B cell (primary cell): ENCODE measurements at regions not wholly inside any gene's neighbourhood (a gene's known extent, or its start where the extent isn't known, plus 50 kb on each side); places are given as distances from the start of the nearest gene placed in this dataset.

Experiments used
- ATAC-seq: fragments of 200-7000 bp; cut with Tn5 transposase; one replicate; pipeline ENCODE4 v1.10.0; 2021; ENCODE audit warnings: low read depth, mild to moderate bottlenecking, moderate number of reproducible peaks, moderate library complexity
- CTCF ChIA-PET: fragments of 350-600 bp; sonication (Branson Sonifier 250); formaldehyde crosslinking; loops from one replicate; lab custom pipeline; 2021; ENCODE audit warnings: antibody characterized with exemption, inconsistent platforms; lab: Charles Lee
- POLR2A ChIA-PET: fragments of 350-600 bp; sonication (Branson Sonifier 250); formaldehyde crosslinking; loops from one replicate; lab custom pipeline; 2021; ENCODE audit warnings: antibody characterized with exemption; lab: Charles Lee
- DNase-seq: peaks from one replicate; pipeline ENCODE4 v3.0.0; 2013
- H2AFZ ChIP-seq: 2 replicates; pipeline ENCODE4 v1.6.1; 2012; ENCODE audit warnings: mild to moderate bottlenecking, low read depth, low read length; ENCODE audit not compliant: insufficient read depth, poor library complexity, severe bottlenecking
- H3K27ac ChIP-seq, 2 donors: 1 replicate in 1 of 2; 2 replicates in 1 of 2; pipeline ENCODE4 v1.5.1; 2012 to 2013; ENCODE audit warnings: low read length in 2 of 2, mild to moderate bottlenecking in 2 of 2, moderate library complexity in 1 of 2
- H3K27me3 ChIP-seq, 4 experiments: fragments of 200-600 bp in 1 of 4; sonication (generic) in 1 of 4; replicated peaks in 1 of 4; 1 replicate in 2 of 4; 2 replicates in 2 of 4; pipeline versions ENCODE4 v1.6.1 to v1.7.0; 2013 to 2016; ENCODE audit warnings: low read length in 3 of 4, mild to moderate bottlenecking in 2 of 4, mixed read lengths in 1 of 4, moderate library complexity in 1 of 4; ENCODE audit not compliant: insufficient read depth in 4 of 4, control insufficient read depth in 3 of 4; ENCODE audit errors: control extremely low read depth in 1 of 4
- H3K36me3 ChIP-seq, 2 experiments: replicated peaks in 1 of 2; 1 replicate in 1 of 2; 2 replicates in 1 of 2; pipeline versions ENCODE4 v1.6.1 to v1.7.1; 2013; ENCODE audit warnings: low read length in 1 of 2; ENCODE audit not compliant: insufficient read depth in 2 of 2, control insufficient read depth in 1 of 2; ENCODE audit errors: control extremely low read depth in 1 of 2, extremely low read depth in 1 of 2
- H3K4me1 ChIP-seq, 2 donors: fragments of 200-600 bp in 1 of 2; sonication (generic) in 1 of 2; 1 replicate in 1 of 2; 2 replicates in 1 of 2; pipeline versions ENCODE4 v1.5.1 to v1.6.1; 2013 to 2017; ENCODE audit warnings: low read length in 2 of 2; ENCODE audit not compliant: control insufficient read depth in 2 of 2, insufficient read depth in 2 of 2
- H3K4me2 ChIP-seq: replicated peaks from 2 replicates; pipeline ENCODE3; 2012; ENCODE audit warnings: mild to moderate bottlenecking, low read depth, low read length; ENCODE audit not compliant: poor library complexity, severe bottlenecking
- H3K4me3 ChIP-seq, 5 experiments: fragments of 200-600 bp in 1 of 5; sonication (generic) in 1 of 5; 1 replicate in 3 of 5; 2 replicates in 2 of 5; pipeline versions ENCODE4 v1.5.1 to v1.7.0; 2011 to 2016; ENCODE audit warnings: low read length in 4 of 5, mild to moderate bottlenecking in 4 of 5, low read depth in 2 of 5, control low read depth in 1 of 5, moderate library complexity in 1 of 5; ENCODE audit not compliant: insufficient read depth in 1 of 5; ENCODE audit errors: control extremely low read depth in 1 of 5, extremely low read depth in 1 of 5
- H3K79me2 ChIP-seq: fragments of 200-600 bp; sonication (generic); one replicate; pipeline ENCODE4 v1.6.0; 2016; ENCODE audit warnings: low read length; ENCODE audit not compliant: control insufficient read depth, insufficient read depth
- H3K9ac ChIP-seq: fragments of 200-600 bp; sonication (generic); 2 replicates; pipeline ENCODE4 v1.6.1; 2017; ENCODE audit warnings: mild to moderate bottlenecking, low read length, moderate library complexity
- H3K9me3 ChIP-seq, 3 donors: one replicate each; pipeline versions ENCODE4 v1.6.1 to v1.7.1; 2013; ENCODE audit warnings: low read length in 2 of 3; ENCODE audit not compliant: control insufficient read depth in 2 of 3, insufficient read depth in 1 of 3; ENCODE audit errors: control extremely low read depth in 1 of 3
- H4K20me1 ChIP-seq: 2 replicates; pipeline ENCODE4 v1.6.0; 2012; ENCODE audit warnings: mild to moderate bottlenecking, low read length; ENCODE audit not compliant: insufficient read depth, control insufficient read depth, poor library complexity, severe bottlenecking
- H3K27ac Mint-ChIP-seq: one replicate; pipeline ENCODE4 v1.8.0; 2021; ENCODE audit warnings: mixed read lengths
- H3K27me3 Mint-ChIP-seq: one replicate; pipeline ENCODE4 v1.8.0; 2021; ENCODE audit warnings: mixed read lengths
- H3K4me1 Mint-ChIP-seq: one replicate; pipeline ENCODE4 v1.8.0; 2021; ENCODE audit warnings: mixed read lengths
- H3K4me3 Mint-ChIP-seq: one replicate; pipeline ENCODE4 v1.8.0; 2021; ENCODE audit warnings: mixed read lengths
- H3K9me3 Mint-ChIP-seq: one replicate; pipeline ENCODE4 v1.8.0; 2022; ENCODE audit warnings: mixed read lengths; ENCODE audit not compliant: insufficient read depth
- EZH2 ChIP-seq: IDR thresholded peaks from 2 replicates; pipeline ENCODE4 v1.6.1; 2012; ENCODE audit warnings: borderline replicate concordance, low read depth, mild to moderate bottlenecking, moderate library complexity, low read length; ENCODE audit not compliant: insufficient read depth, poor library complexity, severe bottlenecking
- WGBS: methylation state at CpG from one replicate; pipeline ENCODE4 v1.1.5; 2013; ENCODE audit warnings: missing lambda C conversion rate; ENCODE audit not compliant: insufficient coverage; 5-methylcytosine and 5-hydroxymethylcytosine counted together
- intact Hi-C: fragments of 100-400 bp; cut with micrococcal nuclease; formaldehyde crosslinking; loops from one replicate; pipeline ENCODE4 v1.10.0; 2022
- TF ChIP-seq, protein P1 (sequence below): fragments of 200-600 bp; IDR thresholded peaks from one replicate; pipeline ENCODE4 v1.8.0; 2022; ENCODE audit warnings: antibody characterized with exemption, mild to moderate bottlenecking

DNA sequence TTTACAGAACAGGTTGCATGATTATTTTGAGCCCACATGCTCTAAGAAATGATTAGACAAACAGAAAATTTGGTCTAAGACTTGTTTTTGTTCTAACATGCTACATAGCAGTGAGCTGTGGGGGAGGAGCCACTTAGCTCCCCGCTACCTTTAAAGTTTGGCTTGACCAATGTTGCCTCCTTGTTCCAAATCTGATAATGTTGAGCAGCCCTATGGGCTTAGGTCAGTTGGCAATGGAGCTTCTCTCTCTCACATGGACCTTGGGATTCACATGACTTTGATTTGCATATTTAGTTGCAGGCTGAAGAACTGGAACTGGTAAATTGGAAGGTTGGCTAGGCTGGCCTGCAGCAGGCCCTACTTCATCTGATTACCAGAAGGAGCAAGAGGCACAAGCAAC lies 116.4 kb downstream of the EBLN2 start:
- CTCF ChIA-PET, result no interaction called here
- TF ChIP-seq, protein P1, sequence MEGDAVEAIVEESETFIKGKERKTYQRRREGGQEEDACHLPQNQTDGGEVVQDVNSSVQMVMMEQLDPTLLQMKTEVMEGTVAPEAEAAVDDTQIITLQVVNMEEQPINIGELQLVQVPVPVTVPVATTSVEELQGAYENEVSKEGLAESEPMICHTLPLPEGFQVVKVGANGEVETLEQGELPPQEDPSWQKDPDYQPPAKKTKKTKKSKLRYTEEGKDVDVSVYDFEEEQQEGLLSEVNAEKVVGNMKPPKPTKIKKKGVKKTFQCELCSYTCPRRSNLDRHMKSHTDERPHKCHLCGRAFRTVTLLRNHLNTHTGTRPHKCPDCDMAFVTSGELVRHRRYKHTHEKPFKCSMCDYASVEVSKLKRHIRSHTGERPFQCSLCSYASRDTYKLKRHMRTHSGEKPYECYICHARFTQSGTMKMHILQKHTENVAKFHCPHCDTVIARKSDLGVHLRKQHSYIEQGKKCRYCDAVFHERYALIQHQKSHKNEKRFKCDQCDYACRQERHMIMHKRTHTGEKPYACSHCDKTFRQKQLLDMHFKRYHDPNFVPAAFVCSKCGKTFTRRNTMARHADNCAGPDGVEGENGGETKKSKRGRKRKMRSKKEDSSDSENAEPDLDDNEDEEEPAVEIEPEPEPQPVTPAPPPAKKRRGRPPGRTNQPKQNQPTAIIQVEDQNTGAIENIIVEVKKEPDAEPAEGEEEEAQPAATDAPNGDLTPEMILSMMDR, result no peak
- TF ChIP-seq EZH2, result no peak
- H3K27ac Mint-ChIP-seq, result no peak overlapping the region

DNA sequence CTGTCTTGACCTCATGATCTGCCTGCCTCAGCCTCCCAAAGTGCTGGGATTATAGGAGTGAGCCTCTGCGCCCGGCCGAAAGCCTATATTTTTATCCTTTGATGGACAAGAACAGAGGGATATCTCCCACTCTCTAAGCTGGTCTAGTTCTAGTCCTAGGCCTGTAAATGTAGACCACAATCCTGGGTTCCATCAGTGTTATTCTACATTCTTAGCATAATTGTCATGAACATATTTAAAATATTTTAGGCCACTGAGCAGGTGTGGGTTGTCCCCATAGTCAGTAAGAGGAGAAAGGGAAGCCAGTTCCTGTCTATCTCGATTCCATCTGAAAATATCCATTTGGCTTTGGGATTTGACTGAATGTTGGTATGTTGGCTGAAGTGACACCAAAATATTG lies 118.1 kb downstream of the EBLN2 start:
- Histone ChIP-seq H3K4me3 (no peak overlapping the region), H3K4me1 (no peaks in the 10 kb centered on the region), H3K9me3 (peaks cover 0 to 3% (median 0%) of the 10 kb centered on the region in 3 donors), H3K36me3 (no peaks in the 10 kb centered on the region), H2AFZ (no peak overlapping the region), H3K9ac (no peak overlapping the region), H3K4me2 (no peak overlapping the region), H3K79me2 (no peaks in the 10 kb centered on the region), H4K20me1 (no peaks in the 10 kb centered on the region), H3K27ac (no peak overlapping the region), H3K27me3 (peaks cover 0 to 3% (median 0%) of the 10 kb centered on the region in 4 experiments)
- Mint-ChIP-seq H3K4me3 (no peak overlapping the region), H3K27ac (no peak overlapping the region), H3K4me1 (no peaks in the 10 kb centered on the region), H3K9me3 (no peaks in the 10 kb centered on the region), H3K27me3 (peaks cover 4% of the 10 kb centered on the region)
- no peak for ATAC-seq
- no peak for DNase-seq
- no CpG with 5 or more reads among the region's 4 CpGs for WGBS
- intact Hi-C loops, result no loop called here
- ChIA-PET POLR2A (no interaction called here), CTCF (no interaction called here)
- TF ChIP-seq, protein P1, result no peak

More for the DNA sequence above, 116.4 kb downstream of the EBLN2 start:
- ATAC-seq, result no peak
- no peaks in the 10 kb centered on the region for H3K9me3 Mint-ChIP-seq
- Histone ChIP-seq H3K9me3 (peaks cover 0 to 3% (median 0%) of the 10 kb centered on the region in 3 donors), H3K27me3 (no peaks in the 10 kb centered on the region), H3K4me3 (no peak overlapping the region), H3K4me1 (no peaks in the 10 kb centered on the region), H3K79me2 (no peaks in the 10 kb centered on the region), H3K36me3 (no peaks in the 10 kb centered on the region), H3K27ac (no peak overlapping the region), H3K4me2 (no peak overlapping the region), H3K9ac (no peak overlapping the region), H2AFZ (no peak overlapping the region), H4K20me1 (no peaks in the 10 kb centered on the region)
- 80% methylated on average over 1 of the region's 1 CpG for WGBS
- no peak overlapping the region for H3K4me3 Mint-ChIP-seq
- POLR2A ChIA-PET, result no interaction called here
- no peaks in the 10 kb centered on the region for H3K4me1 Mint-ChIP-seq
- no peak for DNase-seq
- no peaks in the 10 kb centered on the region for H3K27me3 Mint-ChIP-seq
- intact Hi-C loops, result no loop called here
